ENCODE measurements at regions not wholly inside any gene's neighbourhood (a gene's known extent, or its start where the extent isn't known, plus 50 kb on each side); places are given as distances from the start of the nearest gene placed in this dataset.

GRCh38 chr2:74047152-74047551 is 62.4 kb downstream of the TET3 start:
- TF ChIP-seq POLR2A (IDR thresholded peaks at IDR 0.05; ENCODE audit: low read depth, low read length) (no peak), POLR2AphosphoS5 (IDR thresholded peaks at IDR 0.05; ENCODE audit: low read depth, low read length) (no peak), TAF1 (IDR thresholded peaks at IDR 0.05; ENCODE audit: borderline replicate concordance, low read depth, low read length) (no peak)
- no peak for FAIRE-seq
- no peak for DNase-seq (ENCODE audit: insufficient read length)

DNA sequence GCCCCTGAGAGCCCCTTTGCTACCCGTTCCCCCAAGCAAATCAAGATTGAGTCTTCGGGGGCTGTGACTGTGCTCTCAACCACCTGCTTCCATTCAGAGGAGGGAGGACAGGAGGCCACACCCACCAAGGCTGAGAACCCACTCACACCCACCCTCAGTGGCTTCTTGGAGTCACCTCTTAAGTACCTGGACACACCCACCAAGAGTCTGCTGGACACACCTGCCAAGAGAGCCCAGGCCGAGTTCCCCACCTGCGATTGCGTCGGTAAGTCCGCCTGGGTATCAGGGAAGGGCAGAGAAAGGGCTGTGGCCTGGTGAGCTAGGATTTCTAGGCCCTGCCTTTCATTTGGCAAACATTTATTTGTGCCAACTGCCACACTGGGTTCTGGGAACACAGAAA is 63.4 kb downstream of the TET3 start:
- no peak for TF ChIP-seq TAF1 (IDR thresholded peaks at IDR 0.05; ENCODE audit: borderline replicate concordance, low read depth, low read length)
- no peak for TF ChIP-seq POLR2A (IDR thresholded peaks at IDR 0.05; ENCODE audit: low read depth, low read length)
- no peak for TF ChIP-seq POLR2AphosphoS5 (IDR thresholded peaks at IDR 0.05; ENCODE audit: low read depth, low read length)
- FAIRE-seq (no peak), DNase-seq (ENCODE audit: insufficient read length) (no peak)

DNA sequence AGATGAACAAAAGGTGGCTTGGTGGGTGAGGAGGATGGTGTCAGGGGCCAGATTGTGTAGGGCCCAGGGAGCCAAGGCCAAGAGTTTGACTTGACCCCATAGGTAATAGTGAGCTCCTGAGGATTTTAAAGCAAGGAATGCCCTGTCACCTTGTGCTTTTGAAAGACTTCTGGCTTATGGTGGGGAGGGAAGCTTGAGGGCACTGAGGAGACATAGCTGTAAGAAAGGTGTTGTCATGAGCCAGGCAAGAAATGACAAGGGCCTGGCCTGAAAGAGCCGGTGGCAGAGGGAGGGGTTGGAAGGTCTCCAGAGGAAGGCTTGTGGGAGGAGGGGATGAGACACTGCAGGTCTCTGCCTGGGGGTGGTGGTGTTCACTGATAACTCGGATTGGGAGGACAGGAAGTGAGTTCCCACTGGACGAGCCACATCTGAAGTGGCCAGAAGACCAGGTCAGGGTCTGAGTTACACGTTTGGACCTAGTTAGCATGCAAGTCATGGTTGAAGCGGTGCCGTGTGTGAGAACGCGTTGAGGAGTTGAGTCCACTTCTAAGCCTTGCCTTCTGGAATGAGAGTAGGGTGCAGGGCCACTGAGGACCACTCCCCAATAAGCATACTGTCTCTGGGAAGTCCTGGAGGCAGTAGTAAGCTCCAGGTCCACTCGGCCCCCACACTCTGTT is 64.3 kb downstream of the TET3 start:
- DNase-seq (ENCODE audit: insufficient read length) (no peak), FAIRE-seq (no peak)
- TF ChIP-seq POLR2A (IDR thresholded peaks at IDR 0.05; ENCODE audit: low read depth, low read length) (no peak), TAF1 (IDR thresholded peaks at IDR 0.05; ENCODE audit: borderline replicate concordance, low read depth, low read length) (no peak), POLR2AphosphoS5 (IDR thresholded peaks at IDR 0.05; ENCODE audit: low read depth, low read length) (no peak)

GRCh38 chr2:74050151-74050550 is 65.4 kb downstream of the TET3 start:
- DNase-seq (ENCODE audit: insufficient read length) (no peak), FAIRE-seq (no peak)
- no peak for TF ChIP-seq POLR2A (IDR thresholded peaks at IDR 0.05; ENCODE audit: low read depth, low read length)
- TF ChIP-seq TAF1 (IDR thresholded peaks at IDR 0.05; ENCODE audit: borderline replicate concordance, low read depth, low read length) = no peak
- no peak for TF ChIP-seq POLR2AphosphoS5 (IDR thresholded peaks at IDR 0.05; ENCODE audit: low read depth, low read length)

DNA sequence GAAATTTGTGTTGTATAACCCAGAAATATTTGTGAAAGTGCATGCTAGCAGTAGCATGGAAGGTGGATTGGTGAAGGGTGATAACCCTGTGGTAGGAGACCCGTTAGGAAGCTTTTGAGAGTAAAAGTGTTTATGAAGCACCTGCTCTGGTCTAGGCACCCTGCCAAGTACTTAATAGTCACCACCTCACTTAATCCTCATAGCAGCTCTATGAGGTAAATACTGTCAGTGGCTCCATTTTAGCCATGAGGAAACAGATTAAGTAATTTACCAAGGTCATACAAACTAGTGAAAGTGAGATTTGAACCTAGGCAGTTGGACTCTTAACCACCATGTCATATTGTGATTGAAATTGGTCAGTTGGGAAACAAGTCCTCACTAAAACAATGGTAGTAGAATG is 66.8 kb downstream of the TET3 start:
- FAIRE-seq = no peak
- no peak for TF ChIP-seq TAF1 (IDR thresholded peaks at IDR 0.05; ENCODE audit: borderline replicate concordance, low read depth, low read length)
- TF ChIP-seq POLR2AphosphoS5 (IDR thresholded peaks at IDR 0.05; ENCODE audit: low read depth, low read length) = no peak
- TF ChIP-seq POLR2A (IDR thresholded peaks at IDR 0.05; ENCODE audit: low read depth, low read length) = no peak
- DNase-seq (ENCODE audit: insufficient read length) = no peak

DNA sequence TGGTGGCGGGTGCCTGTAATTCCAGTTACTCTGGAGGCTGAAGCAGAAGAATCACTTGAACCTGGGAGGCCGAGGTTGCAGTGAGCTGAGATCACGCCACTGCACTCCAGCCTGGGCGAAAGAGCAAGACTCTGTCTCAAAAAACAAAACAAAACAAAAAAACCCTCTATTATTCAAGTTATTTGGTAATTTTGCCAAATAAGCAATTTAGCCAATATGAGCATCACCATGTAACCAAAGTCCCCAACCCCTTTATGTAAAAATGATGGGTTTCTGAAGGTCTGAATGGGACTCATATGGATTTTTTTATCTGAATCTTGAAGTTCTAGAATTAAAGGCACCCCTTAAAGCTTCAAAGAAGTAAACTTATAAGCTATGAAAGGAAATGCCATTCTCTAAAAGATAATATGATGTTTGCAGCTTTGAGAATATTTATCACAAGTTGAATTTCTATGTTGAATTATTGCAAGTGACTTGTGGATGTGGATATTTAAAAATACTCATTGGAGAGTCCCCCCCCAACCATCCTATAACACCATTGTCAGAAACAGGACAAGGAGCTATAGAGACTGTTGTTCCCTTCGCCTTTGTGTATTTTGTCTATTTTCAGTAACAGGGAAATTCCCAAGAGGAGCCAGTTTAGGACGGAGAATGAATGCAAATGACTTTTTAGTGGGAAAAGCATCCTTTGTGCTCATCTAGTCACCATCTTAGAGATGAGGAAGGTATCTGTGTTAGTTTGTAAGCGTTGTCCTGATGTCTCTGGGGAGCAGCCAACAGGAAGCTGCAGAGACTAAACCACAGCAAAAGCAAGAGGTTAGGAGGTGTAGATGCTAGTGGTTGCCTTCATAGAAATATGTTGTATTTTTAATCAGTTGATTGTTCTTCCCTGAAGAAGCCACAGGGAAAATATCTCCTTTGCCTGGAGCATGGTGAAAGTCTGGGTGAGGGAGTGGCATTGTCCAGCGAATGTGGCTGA is 68.3 kb downstream of the TET3 start:
- TF ChIP-seq TAF1 (IDR thresholded peaks at IDR 0.05; ENCODE audit: borderline replicate concordance, low read depth, low read length) = no peak
- TF ChIP-seq POLR2A (IDR thresholded peaks at IDR 0.05; ENCODE audit: low read depth, low read length) = no peak
- no peak for TF ChIP-seq POLR2AphosphoS5 (IDR thresholded peaks at IDR 0.05; ENCODE audit: low read depth, low read length)
- DNase-seq (ENCODE audit: insufficient read length) (no peak), FAIRE-seq (no peak)

DNA sequence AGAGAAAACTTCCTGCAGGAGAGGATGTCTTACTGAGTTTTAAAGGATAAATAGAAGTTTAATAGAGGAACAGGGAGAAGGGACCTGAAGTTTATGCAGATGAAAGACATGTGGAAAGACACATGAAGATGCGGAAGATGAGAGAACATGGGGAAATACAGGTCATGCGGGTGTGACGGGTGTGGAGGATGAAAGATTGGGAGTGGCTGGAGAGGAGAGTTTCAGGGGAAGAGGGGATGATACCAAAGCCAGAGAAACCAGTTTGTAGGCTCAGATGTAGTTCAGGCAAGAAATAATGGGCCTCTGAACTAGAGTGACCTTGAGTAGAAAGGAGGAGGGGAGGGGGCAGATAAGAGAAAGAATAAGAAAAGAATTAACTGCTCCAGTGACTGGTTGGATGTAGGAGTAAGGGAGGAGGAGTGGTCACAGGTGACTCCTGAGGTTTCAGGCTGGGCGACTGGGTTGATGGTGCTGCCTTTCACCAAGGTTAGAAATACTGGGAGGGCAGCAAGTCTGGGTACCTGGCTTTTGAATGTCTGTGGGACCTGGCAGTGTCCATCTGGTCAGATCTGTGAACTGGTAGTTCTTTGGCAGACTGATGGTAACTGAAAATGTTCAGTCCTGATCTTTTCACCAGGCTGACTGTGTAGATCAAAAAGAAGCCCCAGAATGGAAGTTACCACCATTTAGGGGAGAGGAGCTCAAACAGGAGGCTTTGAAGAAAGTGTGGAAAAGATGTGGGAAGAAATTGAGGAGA is 69.4 kb downstream of the TET3 start:
- DNase-seq (ENCODE audit: insufficient read length) = no peak
- no peak for FAIRE-seq
- TF ChIP-seq POLR2A (IDR thresholded peaks at IDR 0.05; ENCODE audit: low read depth, low read length) (no peak), POLR2AphosphoS5 (IDR thresholded peaks at IDR 0.05; ENCODE audit: low read depth, low read length) (no peak), TAF1 (IDR thresholded peaks at IDR 0.05; ENCODE audit: borderline replicate concordance, low read depth, low read length) (no peak)

- no peak for DNase-seq (ENCODE audit: insufficient read length)
- no peak for FAIRE-seq
- TF ChIP-seq POLR2A (IDR thresholded peaks at IDR 0.05; ENCODE audit: low read depth, low read length) (no peak), TAF1 (IDR thresholded peaks at IDR 0.05; ENCODE audit: borderline replicate concordance, low read depth, low read length) (no peak), POLR2AphosphoS5 (IDR thresholded peaks at IDR 0.05; ENCODE audit: low read depth, low read length) (no peak)
These were observed 74.5 kb downstream of the TET3 start for GRCh38 chr2:74059137-74059775.

DNA sequence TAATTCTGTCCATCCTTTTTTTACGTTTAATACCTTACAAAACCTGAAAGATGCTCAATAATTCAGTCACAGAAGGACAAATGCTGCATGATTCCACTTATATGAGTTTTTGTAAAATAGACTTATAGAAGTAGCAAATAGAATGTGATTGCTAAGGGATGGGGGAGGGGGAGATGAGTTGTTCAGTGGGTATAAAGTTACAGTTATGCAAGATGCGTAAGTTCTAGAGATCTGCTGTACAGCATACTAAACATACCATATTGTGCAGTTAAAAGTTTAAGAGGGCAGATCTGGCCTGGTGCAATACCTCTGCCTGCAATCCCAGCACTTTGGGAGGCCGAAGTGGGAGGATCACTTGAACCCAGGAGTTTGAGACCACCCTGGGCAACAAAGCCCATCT is 78.8 kb downstream of the TET3 start:
- TF ChIP-seq TAF1 (IDR thresholded peaks at IDR 0.05; ENCODE audit: borderline replicate concordance, low read depth, low read length) = no peak
- TF ChIP-seq POLR2A (IDR thresholded peaks at IDR 0.05; ENCODE audit: low read depth, low read length) = no peak
- TF ChIP-seq POLR2AphosphoS5 (IDR thresholded peaks at IDR 0.05; ENCODE audit: low read depth, low read length) = no peak
- DNase-seq (ENCODE audit: insufficient read length) (no peak), FAIRE-seq (no peak)

DNA sequence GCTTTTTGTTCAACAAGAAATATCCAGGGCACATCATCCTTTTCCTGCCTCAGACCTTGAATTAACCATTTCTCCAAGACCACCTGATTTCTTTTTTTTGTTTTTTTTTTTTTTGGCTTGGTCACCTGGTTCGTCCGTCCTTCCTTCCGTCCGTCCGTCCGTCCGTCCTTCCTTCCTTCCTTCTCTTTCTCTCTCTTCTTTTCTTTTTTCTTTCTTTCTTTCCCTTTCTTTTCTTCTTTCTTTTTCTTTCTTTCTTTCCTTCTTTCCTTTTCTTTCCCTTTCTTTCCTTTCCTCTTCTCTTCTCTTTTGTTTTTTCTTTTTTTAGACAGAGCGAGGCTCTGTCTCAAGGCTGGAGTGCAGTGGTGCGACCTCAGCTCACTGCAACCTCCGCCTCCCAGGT is 80.7 kb downstream of the TET3 start:
- DNase-seq (ENCODE audit: insufficient read length) (no peak), FAIRE-seq (no peak)
- TF ChIP-seq POLR2AphosphoS5 (IDR thresholded peaks at IDR 0.05; ENCODE audit: low read depth, low read length) (no peak), POLR2A (IDR thresholded peaks at IDR 0.05; ENCODE audit: low read depth, low read length) (no peak), TAF1 (IDR thresholded peaks at IDR 0.05; ENCODE audit: borderline replicate concordance, low read depth, low read length) (no peak)
